ENCODE measurements at regions not wholly inside any gene's neighbourhood (a gene's known extent, or its start where the extent isn't known, plus 50 kb on each side); places are given as distances from the start of the nearest gene placed in this dataset.

DNA sequence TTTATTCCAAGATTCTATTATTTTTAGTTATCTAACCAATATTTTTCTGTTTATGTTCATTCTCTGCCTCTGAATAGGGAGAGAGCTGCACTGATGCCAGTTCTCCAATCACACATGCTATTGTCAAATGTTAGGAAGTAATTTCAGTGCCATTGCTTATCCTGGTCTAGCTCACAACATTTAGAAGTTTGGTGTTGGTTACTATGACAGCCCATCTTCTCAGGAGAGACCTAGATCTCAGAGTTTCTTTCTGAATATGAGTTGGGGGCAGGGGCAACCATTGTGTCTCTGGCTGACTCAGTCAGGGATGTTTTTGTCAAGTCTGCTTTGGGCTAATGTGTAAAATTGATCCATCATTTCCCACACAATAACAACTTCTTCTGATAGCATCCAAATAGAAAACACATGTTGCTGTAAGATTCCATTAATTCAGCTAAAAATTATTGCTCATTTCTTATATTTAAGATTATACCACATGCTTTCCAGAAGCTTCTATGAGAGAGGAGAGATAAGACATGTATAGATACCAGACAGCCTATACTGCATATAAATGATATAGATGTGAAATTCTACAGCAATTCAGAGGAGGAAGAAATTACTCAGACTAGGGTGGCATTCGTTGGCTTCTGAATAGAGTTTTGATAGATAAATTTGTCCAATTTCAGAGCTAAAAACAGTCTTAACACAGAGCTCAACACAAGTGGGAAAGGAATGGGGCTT, 64.8 kb downstream of the DACT1 start:
- in situ Hi-C loops (cut with HindIII; ENCODE audit: extremely low pct_ligation_motif_present, low pct_unique_long_range_greater_than_20kb) (no loop called here), intact Hi-C loops (cut with micrococcal nuclease; ENCODE audit: unreplicated experiment) (no loop called here)
- FAIRE-seq (no peak), ATAC-seq (no peak), DNase-seq (ENCODE audit: low spot score) (no peak)
- Histone ChIP-seq H3K79me2 (ENCODE audit: insufficient read depth, low read length) (no peaks in the 10 kb centered on the region), H3K9me3 (ENCODE audit: low read length) (no peaks in the 10 kb centered on the region), H3K27ac (ENCODE audit: extremely low read length, insufficient read depth, low read length) (no peak overlapping the region), H4K20me1 (ENCODE audit: insufficient read depth, low read length) (no peaks in the 10 kb centered on the region), H3K4me1 (ENCODE audit: insufficient read depth, low read length) (no peaks in the 10 kb centered on the region), H3K9ac (ENCODE audit: insufficient read depth, low read depth, low read length) (no peak overlapping the region), H3K27me3 (ENCODE audit: control insufficient read depth in 1 of 2, insufficient read depth in 2 of 2, low read length in 2 of 2) (no peaks in the 10 kb centered on the region), H2AFZ (ENCODE audit: low read length) (no peak overlapping the region), H3K4me3 (replicated peaks in 1 of 3; ENCODE audit: insufficient read depth in 1 of 3, low read depth in 2 of 3, low read length in 3 of 3) (no peak overlapping the region), H3K36me3 (replicated peaks in 1 of 2; ENCODE audit: control insufficient read depth in 1 of 2, insufficient read depth in 2 of 2, low read length in 2 of 2) (no peaks in the 10 kb centered on the region), H3K4me2 (ENCODE audit: low read depth, low read length) (no peak overlapping the region)
- CTCF ChIA-PET (ENCODE audit: low intra/inter-chr PET ratio, low total read pairs), result no interaction called here
- 5% methylated on average over 1 of the region's 1 CpG for WGBS (ENCODE audit: low lambda C conversion rate)
- POLR2A ChIA-PET, result no interaction called here
- TF ChIP-seq ZNF605 (CRISPR knock-in tag; IDR thresholded peaks at IDR 0.05), result no peak
- TF ChIP-seq ZNF232 (CRISPR knock-in tag; IDR thresholded peaks at IDR 0.05; ENCODE audit: borderline replicate concordance), result no peak
- no peak for TF ChIP-seq CCAR2 (optimal IDR thresholded peaks at IDR 0.05; ENCODE audit: low read depth, low read length)
- TF ChIP-seq ISX (CRISPR knock-in tag; conservative IDR thresholded peaks at IDR 0.05), result no peak
- TF ChIP-seq ZNF224 (CRISPR knock-in tag; IDR thresholded peaks at IDR 0.05), result no peak
- TF ChIP-seq CENPX (CRISPR knock-in tag; IDR thresholded peaks at IDR 0.05), result no peak
- TF ChIP-seq, protein P1, sequence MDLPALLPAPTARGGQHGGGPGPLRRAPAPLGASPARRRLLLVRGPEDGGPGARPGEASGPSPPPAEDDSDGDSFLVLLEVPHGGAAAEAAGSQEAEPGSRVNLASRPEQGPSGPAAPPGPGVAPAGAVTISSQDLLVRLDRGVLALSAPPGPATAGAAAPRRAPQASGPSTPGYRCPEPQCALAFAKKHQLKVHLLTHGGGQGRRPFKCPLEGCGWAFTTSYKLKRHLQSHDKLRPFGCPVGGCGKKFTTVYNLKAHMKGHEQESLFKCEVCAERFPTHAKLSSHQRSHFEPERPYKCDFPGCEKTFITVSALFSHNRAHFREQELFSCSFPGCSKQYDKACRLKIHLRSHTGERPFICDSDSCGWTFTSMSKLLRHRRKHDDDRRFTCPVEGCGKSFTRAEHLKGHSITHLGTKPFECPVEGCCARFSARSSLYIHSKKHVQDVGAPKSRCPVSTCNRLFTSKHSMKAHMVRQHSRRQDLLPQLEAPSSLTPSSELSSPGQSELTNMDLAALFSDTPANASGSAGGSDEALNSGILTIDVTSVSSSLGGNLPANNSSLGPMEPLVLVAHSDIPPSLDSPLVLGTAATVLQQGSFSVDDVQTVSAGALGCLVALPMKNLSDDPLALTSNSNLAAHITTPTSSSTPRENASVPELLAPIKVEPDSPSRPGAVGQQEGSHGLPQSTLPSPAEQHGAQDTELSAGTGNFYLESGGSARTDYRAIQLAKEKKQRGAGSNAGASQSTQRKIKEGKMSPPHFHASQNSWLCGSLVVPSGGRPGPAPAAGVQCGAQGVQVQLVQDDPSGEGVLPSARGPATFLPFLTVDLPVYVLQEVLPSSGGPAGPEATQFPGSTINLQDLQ (CRISPR knock-in tag; IDR thresholded peaks at IDR 0.05), result no peak
- TF ChIP-seq ZNF883 (CRISPR knock-in tag; IDR thresholded peaks at IDR 0.05; ENCODE audit: not compliant biosample characterization), result no peak
- no peak for TF ChIP-seq ZNF296 (CRISPR knock-in tag; conservative IDR thresholded peaks at IDR 0.05)
- TF ChIP-seq POLR2AphosphoS2 (IDR thresholded peaks at IDR 0.05; ENCODE audit: low read depth, low read length), result no peak
- TF ChIP-seq ZNF552 (CRISPR knock-in tag; IDR thresholded peaks at IDR 0.05; ENCODE audit: borderline replicate concordance), result no peak
- TF ChIP-seq RAD51 (IDR thresholded peaks at IDR 0.05; ENCODE audit: borderline replicate concordance), result no peak
- TF ChIP-seq ONECUT2 (CRISPR knock-in tag; IDR thresholded peaks at IDR 0.05), result no peak
- TF ChIP-seq PAWR (CRISPR knock-in tag; IDR thresholded peaks at IDR 0.05; ENCODE audit: borderline replicate concordance), result no peak
- TF ChIP-seq ZNF616 (CRISPR knock-in tag; IDR thresholded peaks at IDR 0.05; ENCODE audit: low read depth), result no peak
- no TSS peak for BruUV-seq (replicated peaks)

Measured in HepG2 (cell line).